HepG2 (cell line): ENCODE measurements at regions not wholly inside any gene's neighbourhood (a gene's known extent, or its start where the extent isn't known, plus 50 kb on each side); places are given as distances from the start of the nearest gene placed in this dataset.

Experiments
- ATAC-seq: fragments of 200-7000 bp; cut with Tn5 transposase; 3 replicates; pipeline ENCODE4 v1.9.1; 2020; ENCODE audit warnings: mild to moderate bottlenecking, moderate library complexity
- BruUV-seq: library from RNA; stranded (reverse); fragments of 400-500 nt; replicated peaks from 2 replicates; lab custom pipeline; 2021; lab: Mats Ljungman, UMichigan
- CTCF ChIA-PET: fragments of 300-600 bp; formaldehyde crosslinking; extraction: SDS; loops from one replicate; lab custom pipeline; 2021; ENCODE audit warnings: low total read pairs, inconsistent platforms, low intra/inter-chr PET ratio; lab: Yijun Ruan, JAX
- POLR2A ChIA-PET: fragments of 350-600 bp; sonication (Branson Sonifier 250); formaldehyde crosslinking; loops from one replicate; lab custom pipeline; 2020; ENCODE audit warnings: antibody characterized with exemption, inconsistent platforms; lab: Yijun Ruan, JAX
- DNase-seq: peaks from one replicate; pipeline ENCODE4 v3.0.0-alpha.2; 2015; ENCODE audit warnings: low spot score
- FAIRE-seq: peaks from 3 replicates; lab custom pipeline; 2011; peaks lifted over from hg19 to GRCh38; lab: Jason Lieb, UNC
- H2AFZ ChIP-seq: one replicate; pipeline ENCODE4 v1.6.1; 2011; ENCODE audit warnings: low read length, inconsistent platforms
- H3K27ac ChIP-seq: fragments of 300-600 bp; 3 replicates; pipeline ENCODE4 v1.8.0; 2011; ENCODE audit warnings: mixed run types, mild to moderate bottlenecking, mixed read lengths, low read length, inconsistent platforms; ENCODE audit not compliant: insufficient read depth; ENCODE audit errors: extremely low read length
- H3K27me3 ChIP-seq, 2 experiments: fragments of 200-600 bp in 1 of 2; 2 replicates in 1 of 2; 3 replicates in 1 of 2; pipeline versions ENCODE4 v1.6.0 to v1.8.0; 2011; ENCODE audit warnings: low read length in 2 of 2, mild to moderate bottlenecking in 2 of 2, moderate library complexity in 2 of 2, inconsistent platforms in 1 of 2; ENCODE audit not compliant: insufficient read depth in 2 of 2, control insufficient read depth in 1 of 2
- H3K36me3 ChIP-seq, 2 experiments: fragments of 200-600 bp in 1 of 2; replicated peaks in 1 of 2; 2 replicates in 1 of 2; 3 replicates in 1 of 2; pipeline versions ENCODE4 v1.5.1 to v1.8.0; 2011; ENCODE audit warnings: low read length in 2 of 2, inconsistent platforms in 1 of 2; ENCODE audit not compliant: insufficient read depth in 2 of 2, control insufficient read depth in 1 of 2
- H3K4me1 ChIP-seq: 2 replicates; pipeline ENCODE4 v1.5.1; 2012; ENCODE audit warnings: low read length, inconsistent platforms; ENCODE audit not compliant: insufficient read depth
- H3K4me2 ChIP-seq: 2 replicates; pipeline ENCODE4 v1.6.0; 2011; ENCODE audit warnings: low read depth, low read length, inconsistent platforms
- H3K4me3 ChIP-seq, 3 experiments: fragments of 200-600 bp in 1 of 3; sonication (generic), shearing (Covaris generic) in 1 of 3; replicated peaks in 1 of 3; 2 replicates each; pipeline ENCODE4 v1.5.1; 2011 to 2016; ENCODE audit warnings: low read length in 3 of 3, inconsistent platforms in 2 of 3, low read depth in 2 of 3, mild to moderate bottlenecking in 2 of 3, control low read depth in 1 of 3, mixed read lengths in 1 of 3; ENCODE audit not compliant: insufficient read depth in 1 of 3
- H3K79me2 ChIP-seq: one replicate; pipeline ENCODE4 v1.6.1; 2011; ENCODE audit warnings: low read length, inconsistent platforms; ENCODE audit not compliant: insufficient read depth
- H3K9ac ChIP-seq: 2 replicates; pipeline ENCODE4 v1.6.0; 2011; ENCODE audit warnings: mild to moderate bottlenecking, low read depth, low read length, inconsistent platforms; ENCODE audit not compliant: insufficient read depth
- H3K9me3 ChIP-seq: 2 replicates; pipeline ENCODE4 v1.5.1; 2012; ENCODE audit warnings: mild to moderate bottlenecking, low read length
- H4K20me1 ChIP-seq: 2 replicates; pipeline ENCODE4 v1.6.0; 2011; ENCODE audit warnings: inconsistent platforms, mild to moderate bottlenecking, low read length, moderate library complexity; ENCODE audit not compliant: insufficient read depth
- ARHGAP35 ChIP-seq: sonication (generic); formaldehyde crosslinking; IDR thresholded peaks from 2 replicates; pipeline ENCODE4 v1.9.0; 2022; ENCODE audit warnings: mild to moderate bottlenecking, inconsistent platforms, moderate library complexity, missing genetic modification reagents, borderline replicate concordance
- CHCHD3 ChIP-seq: sonication (generic); formaldehyde crosslinking; IDR thresholded peaks from 2 replicates; pipeline ENCODE4 v1.8.0; 2022; ENCODE audit warnings: mild to moderate bottlenecking, missing genetic modification reagents, moderate library complexity
- ELF1 ChIP-seq: sonication (generic); formaldehyde crosslinking; IDR thresholded peaks from 2 replicates; pipeline ENCODE4 v1.4.0; 2020; ENCODE audit warnings: missing genetic modification reagents
- GATA4 ChIP-seq: sonication (generic); IDR thresholded peaks from 2 replicates; pipeline ENCODE4 v1.6.1; 2016; ENCODE audit warnings: antibody characterized with exemption, low read depth, borderline replicate concordance
- GTF3A ChIP-seq: sonication (generic); formaldehyde crosslinking; conservative IDR thresholded peaks from 2 replicates; pipeline ENCODE4 v1.4.0; 2020; ENCODE audit warnings: mild to moderate bottlenecking, missing genetic modification reagents
- IKZF1 ChIP-seq: fragments of 450-650 bp; IDR thresholded peaks from 2 replicates; pipeline ENCODE4 v1.7.1; 2016
- MAFF ChIP-seq: IDR thresholded peaks from 2 replicates; pipeline ENCODE4 v1.6.1; 2011; ENCODE audit warnings: low read depth, low read length, improper control_type of control experiment
- NR2F6 ChIP-seq, 2 experiments: IDR thresholded peaks; 2 replicates each; pipeline ENCODE4 v1.6.1; 2016; ENCODE audit warnings: antibody characterized with exemption in 1 of 2, mild to moderate bottlenecking in 1 of 2
- POLR2A ChIP-seq, 2 experiments: IDR thresholded peaks; 2 replicates each; pipeline ENCODE4 v1.6.1; 2011; ENCODE audit warnings: low read depth in 2 of 2, low read length in 2 of 2, mild to moderate bottlenecking in 1 of 2, moderate library complexity in 1 of 2; ENCODE audit not compliant: insufficient read depth in 1 of 2
- POLR2G ChIP-seq: fragments of 200-400 bp; formaldehyde crosslinking; IDR thresholded peaks from 2 replicates; pipeline ENCODE4 v1.6.1; 2018; ENCODE audit warnings: mild to moderate bottlenecking, low read depth, low read length, moderate library complexity
- PREB ChIP-seq: sonication (generic); formaldehyde crosslinking; IDR thresholded peaks from 2 replicates; pipeline ENCODE4 v1.4.0; 2020; ENCODE audit warnings: missing genetic modification reagents
- PRMT3 ChIP-seq: sonication (generic); formaldehyde crosslinking; IDR thresholded peaks from 2 replicates; pipeline ENCODE4 v1.8.1; 2022; ENCODE audit warnings: low read depth, mild to moderate bottlenecking, moderate library complexity, missing genetic modification reagents, borderline replicate concordance
- ZMAT3 ChIP-seq: sonication (generic); formaldehyde crosslinking; conservative IDR thresholded peaks from 2 replicates; pipeline ENCODE4 v1.7.0; 2021; ENCODE audit warnings: missing genetic modification reagents
- ZNF546 ChIP-seq: sonication (generic); formaldehyde crosslinking; conservative IDR thresholded peaks from 2 replicates; pipeline ENCODE4 v1.8.1; 2023; ENCODE audit warnings: mild to moderate bottlenecking, missing genetic modification reagents
- ZNF609 ChIP-seq: sonication (generic); formaldehyde crosslinking; IDR thresholded peaks from 2 replicates; pipeline ENCODE4 v1.4.0; 2020; ENCODE audit warnings: mild to moderate bottlenecking, missing genetic modification reagents, borderline replicate concordance
- ZNF660 ChIP-seq: sonication (generic); formaldehyde crosslinking; IDR thresholded peaks from 2 replicates; pipeline ENCODE4 v1.5.1; 2020; ENCODE audit warnings: mild to moderate bottlenecking, low read depth, missing genetic modification reagents, borderline replicate concordance
- ZSCAN25 ChIP-seq: sonication (generic); formaldehyde crosslinking; IDR thresholded peaks from 2 replicates; pipeline ENCODE4 v1.8.0; 2022; ENCODE audit warnings: mild to moderate bottlenecking, missing genetic modification reagents
- WGBS: methylation state at CpG from one replicate; pipeline ENCODE4 v1.1.6; 2017; ENCODE audit warnings: low lambda C conversion rate; 5-methylcytosine and 5-hydroxymethylcytosine counted together
- in situ Hi-C: cut with HindIII; loops from 2 replicates; pipeline ENCODE4 v1.10.0; 2017; ENCODE audit warnings: low pct_unique_long_range_greater_than_20kb; ENCODE audit not compliant: extremely low pct_ligation_motif_present
- intact Hi-C: fragments of 100-400 bp; cut with micrococcal nuclease; formaldehyde crosslinking; loops from one replicate; pipeline ENCODE4 v1.10.0; 2022; ENCODE audit not compliant: unreplicated experiment

- TF ChIP-seq GATA4, result no peak
These were observed 218.1 kb upstream of the CHAC2 start (continued) for GRCh38 chr2:53549497-53549896.

GRCh38 chr2:53545604-53546003, 222.0 kb upstream of the CHAC2 start:
- no peak overlapping the region for H3K4me2 ChIP-seq
- no peaks in the 10 kb centered on the region for H3K79me2 ChIP-seq
- no peak overlapping the region for H2AFZ ChIP-seq
- intact Hi-C loops, result no loop called here
- H3K9me3 ChIP-seq, result peaks cover 14% of the 10 kb centered on the region; the same call in 1 of the 2 replicates
- FAIRE-seq (no peak), DNase-seq (no peak), ATAC-seq (no peak)
- no peak overlapping the region for H3K27ac ChIP-seq
- BruUV-seq, result no TSS peak
- in situ Hi-C loops, result no loop called here
- 43% methylated on average over 4 of the region's 4 CpGs for WGBS
- no peaks in the 10 kb centered on the region for H3K27me3 ChIP-seq
- no peaks in the 10 kb centered on the region for H4K20me1 ChIP-seq
- H3K36me3 ChIP-seq, result no peaks in the 10 kb centered on the region
- ChIA-PET POLR2A (no interaction called here), CTCF (no interaction called here)
- H3K9ac ChIP-seq, result no peak overlapping the region
- no peak overlapping the region for H3K4me3 ChIP-seq
- H3K4me1 ChIP-seq, result no peaks in the 10 kb centered on the region
- TF ChIP-seq PREB (no peak), CHCHD3 (CRISPR knock-in tag) (no peak), ZNF546 (CRISPR knock-in tag) (no peak), ZNF660 (CRISPR knock-in tag) (no peak), POLR2G (no peak), POLR2A (IDR thresholded peaks at IDR 0.05; ENCODE audit: insufficient read depth in 1 of 2, low read depth in 2 of 2, low read length in 2 of 2) (no peak), ZSCAN25 (CRISPR knock-in tag) (no peak), IKZF1 (no peak), NR2F6 (IDR thresholded peaks at IDR 0.05) (no peak), NR2F6 (CRISPR knock-in tag; IDR thresholded peaks at IDR 0.05) (no peak), ZMAT3 (no peak), GTF3A (no peak), ZNF609 (CRISPR knock-in tag) (no peak), ARHGAP35 (CRISPR knock-in tag) (no peak), PRMT3 (CRISPR knock-in tag) (no peak), MAFF (no peak), ELF1 (CRISPR knock-in tag) (no peak)
